K562 (cell line): ENCODE measurements at regions not wholly inside any gene's neighbourhood (a gene's known extent, or its start where the extent isn't known, plus 50 kb on each side); places are given as distances from the start of the nearest gene placed in this dataset.

Experiments used
- ZNF217 ChIP-seq: sonication (generic); formaldehyde crosslinking; IDR thresholded peaks from 2 replicates; pipeline ENCODE4 v1.8.0; 2022; ENCODE audit warnings: mild to moderate bottlenecking, missing genetic modification reagents
- ZNF707 ChIP-seq: fragments of 250-450 bp; sonication (Bioruptor Pico); conservative IDR thresholded peaks from 2 replicates; pipeline ENCODE4 v1.8.0; 2022; ENCODE audit warnings: inconsistent platforms, mild to moderate bottlenecking, moderate library complexity

- TF ChIP-seq ZNF217 (CRISPR knock-in tag) (no peak), ZNF707 (CRISPR knock-in tag) (no peak)
These were observed 181.9 kb downstream of the NUAK1 start for GRCh38 chr12:105956662-105957457.
